ENCODE measurements at regions not wholly inside any gene's neighbourhood (a gene's known extent, or its start where the extent isn't known, plus 50 kb on each side); places are given as distances from the start of the nearest gene placed in this dataset.
"Not testable (repeated sequence)": the region's sequence is repeated elsewhere in the genome, so short reads cannot be mapped to it uniquely, and the experiment has no call there.

GRCh38 chr16:79882340-79883005 lies 281.9 kb upstream of the MAF start:
- DNase-seq: no peak

GRCh38 chr16:79881107-79881506 lies 280.6 kb upstream of the MAF start:
- not testable (repeated sequence) for DNase-seq

- DNase-seq: no peak
These were observed 275.8 kb upstream of the MAF start for GRCh38 chr16:79876332-79876730.

- no peak for DNase-seq
These were observed 273.9 kb upstream of the MAF start for GRCh38 chr16:79874391-79874790.

GRCh38 chr16:79873825-79874224 lies 273.3 kb upstream of the MAF start:
- no peak for DNase-seq

- no peak for DNase-seq
These were observed 271.4 kb upstream of the MAF start for GRCh38 chr16:79871906-79872305.

GRCh38 chr16:79870016-79870886 lies 269.7 kb upstream of the MAF start:
- no peak for DNase-seq

- DNase-seq: no peak
These were observed 268.9 kb upstream of the MAF start for GRCh38 chr16:79869304-79870015.

GRCh38 chr16:79868841-79869240 lies 268.3 kb upstream of the MAF start:
- DNase-seq: no peak

- DNase-seq: no peak
These were observed 267.0 kb upstream of the MAF start for GRCh38 chr16:79867425-79867997.

- no peak for DNase-seq
These were observed 265.4 kb upstream of the MAF start for GRCh38 chr16:79865918-79866317.

- no peak for DNase-seq
These were observed 264.3 kb upstream of the MAF start for GRCh38 chr16:79864781-79865391.

- no peak for DNase-seq
These were observed 263.7 kb upstream of the MAF start for GRCh38 chr16:79864032-79864780.

- no peak for DNase-seq
These were observed 262.8 kb upstream of the MAF start for GRCh38 chr16:79863128-79864031.

GRCh38 chr16:79862601-79863000 lies 262.1 kb upstream of the MAF start:
- DNase-seq: no peak

- DNase-seq: no peak
These were observed 256.0 kb upstream of the MAF start for GRCh38 chr16:79856581-79856980.

- no peak for DNase-seq
These were observed 249.8 kb upstream of the MAF start for GRCh38 chr16:79850348-79850747.

- no peak for DNase-seq
These were observed 248.6 kb upstream of the MAF start for GRCh38 chr16:79849119-79849518.

GRCh38 chr16:79848719-79849118 lies 248.2 kb upstream of the MAF start:
- no peak for DNase-seq

- no peak for DNase-seq
These were observed 247.0 kb upstream of the MAF start for GRCh38 chr16:79847569-79847968.

- no peak for DNase-seq
These were observed 246.6 kb upstream of the MAF start for GRCh38 chr16:79847101-79847500.
